Medulla oblongata (tissue), 1 donor: ENCODE measurements at regions not wholly inside any gene's neighbourhood (a gene's known extent, or its start where the extent isn't known, plus 50 kb on each side); places are given as distances from the start of the nearest gene placed in this dataset.
A peak's percentile ranks its signal among the peaks of the same experiment; 100 is the strongest.

ENCODE experiments used
- DNase-seq: peaks from one replicate; pipeline ENCODE4 v3.0.0-alpha.2; 2015; ENCODE audit errors: extremely low spot score

DNA sequence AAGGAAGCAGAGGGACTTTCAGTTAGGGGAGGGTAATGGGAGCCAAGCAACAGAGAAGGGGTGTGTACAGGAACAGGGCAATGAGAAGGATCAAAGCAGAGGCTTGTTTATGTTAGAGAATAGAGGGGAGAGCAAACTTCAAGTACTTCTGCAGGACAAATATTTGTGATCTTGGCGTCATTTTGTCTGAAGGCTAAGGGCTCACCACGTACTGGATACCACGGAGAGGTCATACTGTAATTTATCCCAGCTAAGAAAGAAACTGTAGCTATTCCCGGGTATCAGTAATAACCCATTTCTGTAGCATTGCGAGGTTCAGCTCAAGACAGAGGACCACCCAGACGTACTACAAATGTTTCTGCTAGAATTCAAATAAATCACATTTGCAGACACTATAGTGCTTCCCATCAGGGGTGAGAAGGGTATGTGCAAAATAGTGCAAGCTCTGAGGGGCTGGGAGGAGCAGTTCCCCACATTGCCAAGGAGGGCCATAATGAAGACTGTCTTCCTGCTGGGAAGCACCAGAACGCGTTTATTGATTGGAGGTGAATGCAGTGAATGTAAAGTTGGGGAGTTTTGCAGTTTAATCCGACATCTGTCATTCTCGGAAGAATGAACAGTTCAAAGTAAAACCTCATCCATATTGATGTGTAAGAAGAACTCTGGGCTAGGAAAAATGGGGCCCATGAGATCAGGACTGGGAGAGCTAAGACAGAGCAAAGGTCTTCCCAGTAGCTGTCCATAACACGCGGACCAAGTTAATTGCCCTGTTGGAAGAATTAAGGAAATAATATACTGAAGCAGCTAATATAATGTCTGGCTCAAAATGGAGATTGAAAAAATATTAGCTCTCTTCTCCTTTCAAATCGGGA lies 136.9 kb downstream of the RWDD3 start:
- no peak for DNase-seq

GRCh38 chr1:95371666-95372282 lies 137.8 kb downstream of the RWDD3 start:
- DNase-seq = no peak

- DNase-seq = no peak
Observed at GRCh38 chr1:95375174-95375573, 141.2 kb downstream of the RWDD3 start.

GRCh38 chr1:95380909-95381308 lies 146.9 kb downstream of the RWDD3 start:
- DNase-seq = no peak

DNA sequence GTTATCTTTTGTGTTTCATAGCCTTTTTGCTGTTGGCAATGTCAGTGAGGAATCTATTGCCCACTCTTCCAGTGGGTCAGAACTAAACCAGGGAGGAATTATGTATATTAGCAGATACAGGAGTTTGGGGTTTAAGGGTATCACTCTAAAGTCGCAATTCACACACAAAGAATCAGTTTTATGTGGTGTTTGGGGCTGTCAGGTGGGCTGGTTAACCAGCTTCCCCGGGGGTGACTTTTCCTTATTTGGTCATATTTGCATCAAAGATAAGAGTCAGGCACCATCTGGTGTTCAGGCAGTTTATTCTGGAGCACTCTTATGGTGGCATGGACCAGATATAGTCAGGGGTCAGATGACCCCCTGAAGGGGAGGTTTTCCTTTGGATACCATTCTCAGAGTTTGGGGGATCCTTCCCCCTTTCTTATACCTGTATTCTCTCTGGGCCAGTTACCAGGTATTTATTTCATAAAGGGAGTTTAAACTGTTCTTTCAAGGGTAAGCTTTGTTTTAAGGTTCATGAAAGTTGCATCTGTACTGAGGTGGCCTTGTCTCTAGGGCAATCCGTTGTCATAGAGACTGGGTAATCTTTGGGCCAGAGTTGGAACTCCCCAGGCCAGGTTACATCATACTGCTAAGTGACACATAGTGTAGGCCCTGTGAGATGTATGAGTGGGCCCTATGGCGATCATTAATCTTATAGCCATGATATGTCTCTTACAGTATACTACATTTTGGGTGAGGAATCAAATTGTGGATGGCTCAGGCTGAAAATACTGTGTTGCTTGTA lies 148.2 kb downstream of the RWDD3 start:
- no peak for DNase-seq

- no peak for DNase-seq
Observed at GRCh38 chr1:95383111-95383510, 149.1 kb downstream of the RWDD3 start.

GRCh38 chr1:95384567-95384966 lies 150.6 kb downstream of the RWDD3 start:
- DNase-seq = no peak

- DNase-seq = no peak
Observed at GRCh38 chr1:95386371-95386770, 152.4 kb downstream of the RWDD3 start.

- no peak for DNase-seq
Observed at GRCh38 chr1:95386915-95387314, 152.9 kb downstream of the RWDD3 start.

GRCh38 chr1:95388031-95388430 lies 154.0 kb downstream of the RWDD3 start:
- DNase-seq = no peak

DNA sequence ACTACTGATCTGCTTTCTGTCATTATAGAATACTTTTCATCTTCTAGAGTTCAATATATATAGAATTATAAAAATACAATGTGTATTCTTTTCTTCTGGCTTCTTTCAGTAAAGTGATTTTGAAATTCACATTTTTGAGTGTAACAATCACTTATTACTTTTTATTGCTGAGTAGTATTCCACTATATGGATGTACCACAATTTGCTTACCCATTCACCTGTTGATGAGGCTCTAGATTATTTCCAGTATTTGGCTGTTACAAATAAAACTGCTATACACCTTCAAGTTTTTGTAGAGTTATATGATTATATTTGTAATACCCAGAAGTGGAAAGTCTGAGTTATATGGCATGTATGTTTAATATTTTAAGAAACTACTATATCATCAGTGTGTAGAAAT lies 159.4 kb downstream of the RWDD3 start:
- no peak for DNase-seq

- DNase-seq = no peak
Observed at GRCh38 chr1:95396557-95396956, 162.5 kb downstream of the RWDD3 start.

GRCh38 chr1:95402780-95403179 lies 168.8 kb downstream of the RWDD3 start:
- DNase-seq = no peak

DNA sequence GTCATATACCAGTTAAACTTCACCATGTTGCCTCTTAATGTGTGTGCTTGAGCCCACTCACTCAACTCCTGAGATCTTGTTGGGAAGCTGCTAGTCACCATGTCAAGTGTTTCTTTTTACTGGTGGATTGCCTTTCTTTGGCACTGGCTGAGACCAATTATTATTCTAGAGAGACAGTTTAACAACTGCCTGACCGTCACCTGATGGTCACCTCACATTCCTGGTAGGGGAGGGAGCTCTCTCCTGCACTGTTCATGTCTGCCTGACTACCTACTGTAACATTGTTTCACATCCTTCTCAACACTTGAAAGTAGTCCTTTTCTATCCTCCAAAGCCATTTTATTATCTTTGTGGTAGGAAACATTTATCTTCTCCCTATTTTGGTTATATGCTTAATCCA lies 172.3 kb downstream of the RWDD3 start:
- DNase-seq = no peak

DNA sequence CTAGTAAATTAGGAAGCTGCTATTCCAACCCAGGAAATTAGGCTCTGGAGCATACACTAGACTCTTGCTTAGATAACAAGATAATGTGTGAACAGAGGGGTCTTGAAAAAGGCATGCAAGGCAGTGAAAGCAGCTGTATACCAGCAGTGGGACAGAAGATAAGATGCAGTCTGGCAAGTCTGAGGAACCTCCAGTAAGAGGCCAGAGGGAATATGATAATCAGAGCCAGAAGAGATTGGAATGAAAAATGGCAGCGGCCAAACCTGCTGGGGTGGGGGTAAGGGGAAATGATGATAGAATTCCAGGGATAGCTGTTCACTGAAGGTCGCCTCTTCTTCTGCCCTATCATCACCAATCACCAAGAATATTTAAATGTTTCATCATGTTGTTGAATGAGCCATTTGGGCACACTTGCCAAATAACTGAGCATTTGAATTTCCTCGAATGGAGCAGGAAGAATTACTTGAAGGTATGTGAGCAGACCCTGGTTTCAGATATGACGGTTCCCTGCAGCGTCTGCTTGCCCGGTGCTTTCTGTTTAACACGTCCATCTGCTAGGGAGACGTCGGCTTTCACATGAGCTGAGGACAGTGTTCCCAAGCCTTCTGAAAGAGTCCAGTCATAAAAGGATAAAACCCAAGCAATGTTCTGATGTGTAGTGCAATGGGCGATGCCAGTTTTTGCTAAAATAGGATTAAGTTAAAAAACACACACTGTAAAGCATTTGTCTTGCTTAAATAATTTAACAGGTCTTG lies 173.3 kb downstream of the RWDD3 start:
- DNase-seq = no peak

GRCh38 chr1:95407886-95408291 lies 173.9 kb downstream of the RWDD3 start:
- DNase-seq = peak; percentile 61

DNA sequence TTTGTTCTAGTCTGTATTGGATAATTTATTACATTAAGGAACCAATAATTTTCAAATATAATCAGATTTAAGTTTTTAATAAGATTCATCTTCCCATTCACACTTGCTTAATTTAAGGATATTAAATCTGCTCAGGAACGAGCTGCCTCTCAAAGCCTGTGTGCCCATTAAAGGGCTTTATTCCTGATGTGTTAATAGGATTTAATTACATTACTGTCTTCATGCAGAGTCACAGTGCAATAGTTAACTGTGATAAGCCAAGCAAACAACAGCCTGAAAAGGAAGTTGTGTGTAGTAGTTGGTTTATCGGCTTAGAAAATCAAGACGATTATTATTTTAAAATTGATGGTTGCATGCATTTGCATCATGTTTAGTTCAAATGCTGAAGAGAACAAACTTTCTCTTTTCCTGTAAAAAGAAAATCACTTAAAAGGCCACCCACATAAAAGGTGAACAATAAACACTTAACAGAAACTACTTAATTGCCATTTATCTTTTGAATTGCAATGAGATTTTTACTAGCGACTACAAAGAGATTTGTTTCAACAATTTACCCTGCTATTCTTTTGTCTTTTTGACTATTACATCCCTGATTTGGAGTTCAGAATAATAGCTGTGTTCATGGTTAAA lies 174.6 kb downstream of the RWDD3 start:
- DNase-seq = peak; percentile 4

DNA sequence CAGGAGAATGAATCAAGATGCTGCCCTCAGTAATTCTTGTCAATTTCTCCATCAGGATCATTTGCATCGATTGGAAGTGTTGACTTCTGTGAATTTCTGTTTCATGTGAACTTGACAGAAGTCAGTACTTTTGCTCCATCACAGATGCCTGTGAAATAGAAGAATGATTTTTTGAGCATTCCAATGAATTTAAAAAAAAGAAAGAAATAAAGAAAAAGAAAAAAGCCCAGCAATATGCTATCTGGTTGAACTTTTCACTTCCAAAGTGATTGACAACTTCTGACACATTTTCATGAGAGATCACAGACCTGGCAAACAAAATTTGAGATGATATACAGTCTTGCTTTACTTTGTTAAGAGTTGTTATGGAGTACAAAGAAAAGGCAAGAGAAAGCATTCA lies 175.3 kb downstream of the RWDD3 start:
- peak; percentile 6 for DNase-seq

GRCh38 chr1:95409901-95410300 lies 175.9 kb downstream of the RWDD3 start:
- DNase-seq = no peak

DNA sequence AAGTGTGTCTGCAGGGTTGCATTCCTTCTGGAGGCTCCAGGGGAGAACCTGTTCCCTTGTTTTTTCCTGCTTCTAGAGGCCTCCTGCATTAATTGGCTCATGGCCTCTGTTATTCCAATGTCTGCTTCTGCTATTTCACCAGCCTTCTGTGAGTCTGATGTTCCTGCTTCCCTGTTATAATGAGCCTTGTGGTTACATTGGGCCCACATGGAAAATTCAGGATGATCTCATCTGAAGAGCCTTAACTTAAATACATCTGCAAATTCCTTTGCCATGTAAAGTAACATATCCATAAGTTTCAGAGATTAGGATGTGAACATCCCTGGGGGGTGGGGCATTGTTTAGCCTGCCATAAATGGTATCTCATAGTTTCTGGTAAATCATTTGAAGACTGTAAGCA lies 181.1 kb downstream of the RWDD3 start:
- DNase-seq = no peak

DNA sequence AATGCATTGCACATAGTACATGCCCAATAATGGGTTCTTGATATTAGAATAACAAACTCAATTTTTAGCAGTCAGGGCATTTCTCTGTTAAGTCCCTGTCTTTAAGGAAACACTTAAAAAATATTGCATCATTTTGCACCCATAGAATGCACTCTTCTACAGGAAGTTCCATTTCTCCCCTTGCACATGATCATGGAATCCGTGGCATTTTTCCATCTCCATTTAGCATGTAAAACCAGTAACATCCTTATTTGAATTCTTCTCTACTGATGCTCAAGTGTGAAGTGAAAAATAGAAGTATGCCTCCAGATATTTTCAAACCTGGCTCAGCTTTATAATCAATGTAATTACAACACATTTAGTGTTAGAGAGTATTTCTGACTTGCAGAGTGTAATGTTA lies 192.8 kb downstream of the RWDD3 start:
- no peak for DNase-seq
